ENCODE measurements at regions not wholly inside any gene's neighbourhood (a gene's known extent, or its start where the extent isn't known, plus 50 kb on each side); places are given as distances from the start of the nearest gene placed in this dataset.

- TF ChIP-seq CTCF (conservative IDR thresholded peaks at IDR 0.05 in 1 of 2, IDR thresholded peaks at IDR 0.05 in 1 of 2; ENCODE audit: extremely low read depth in 1 of 2, insufficient read depth in 1 of 2, low read depth in 1 of 2, low read length in 2 of 2) (no peak), EZH2 (IDR thresholded peaks at IDR 0.05; ENCODE audit: borderline replicate concordance, low read length) (no peak)
Observed at GRCh38 chr10:109427411-109427810, 495.9 kb downstream of the XPNPEP1 start.
